NCI-H1417 (cell line): ENCODE measurements at regions not wholly inside any gene's neighbourhood (a gene's known extent, or its start where the extent isn't known, plus 50 kb on each side); places are given as distances from the start of the nearest gene placed in this dataset.
"Not testable (repeated sequence)": the region's sequence is repeated elsewhere in the genome, so short reads cannot be mapped to it uniquely, and the experiment has no call there.

Experiments used
- DNase-seq, 3 experiments: peaks; one replicate each; lab custom pipeline; 2025; lab: John Stamatoyannopoulos, UW

- no peak for DNase-seq
Observed at GRCh38 chr12:104906695-104907094, 51.4 kb downstream of the SLC41A2 start.

- DNase-seq: not testable (repeated sequence)
Observed at GRCh38 chr12:104905446-104905845, 52.6 kb downstream of the SLC41A2 start.

GRCh38 chr12:104903648-104904423 lies 54.3 kb downstream of the SLC41A2 start:
- no peak for DNase-seq

- DNase-seq: peak in 1 of 3 experiments; percentile 45
Observed at GRCh38 chr12:104902125-104902524, 56.0 kb downstream of the SLC41A2 start.

GRCh38 chr12:104896710-104897109 lies 61.4 kb downstream of the SLC41A2 start:
- DNase-seq: no peak

DNA sequence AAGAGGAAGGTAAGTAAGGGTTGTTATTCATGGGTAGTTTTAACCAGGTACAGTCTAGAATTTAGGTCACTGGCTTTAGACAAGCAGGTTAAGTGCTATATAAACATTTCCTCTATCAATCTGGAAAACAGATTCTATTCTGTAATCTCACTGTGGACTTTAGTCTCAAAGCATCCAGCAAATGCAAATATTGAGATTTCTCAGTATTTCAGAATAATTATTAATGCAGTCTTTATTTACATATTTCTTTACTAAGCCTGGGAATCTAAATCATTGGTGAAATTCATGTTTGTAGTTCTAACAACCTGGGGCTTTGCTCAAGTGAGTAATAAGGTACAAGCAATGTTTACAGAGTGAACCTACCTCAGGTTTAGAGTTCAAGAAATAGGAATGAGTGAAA lies 61.9 kb downstream of the SLC41A2 start:
- peak in 1 of 3 experiments; percentile 12 for DNase-seq

GRCh38 chr12:104895415-104895814 lies 62.7 kb downstream of the SLC41A2 start:
- DNase-seq: no peak

DNA sequence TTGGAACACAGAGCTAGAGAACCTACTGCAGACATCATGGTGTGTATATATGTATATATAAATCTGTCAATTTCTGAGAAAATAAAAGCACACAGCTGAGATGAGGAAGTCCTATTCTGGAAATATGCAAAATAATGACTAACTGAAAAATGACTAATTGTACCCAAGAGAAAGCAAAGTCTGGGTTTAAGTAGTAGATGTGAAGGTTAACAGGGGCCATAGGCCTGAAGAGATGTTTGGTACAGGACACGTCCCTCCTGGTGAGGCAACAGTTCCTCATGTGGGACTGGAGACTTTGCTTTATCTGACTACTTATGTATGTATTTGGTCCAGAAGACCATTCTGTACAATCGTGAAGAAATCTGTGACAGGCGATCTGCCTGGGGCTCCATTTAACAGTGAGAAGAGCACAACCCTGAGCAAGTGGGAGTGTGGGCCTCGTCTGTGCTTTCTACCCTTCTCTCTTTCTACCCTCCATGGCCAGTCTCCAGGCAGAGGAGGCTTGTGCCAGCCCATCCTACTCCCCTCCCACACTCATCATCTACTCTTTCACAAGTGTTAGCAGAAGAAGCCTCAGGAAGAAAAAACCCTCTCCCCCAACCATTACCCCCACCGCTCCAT lies 67.5 kb downstream of the SLC41A2 start:
- no peak for DNase-seq

DNA sequence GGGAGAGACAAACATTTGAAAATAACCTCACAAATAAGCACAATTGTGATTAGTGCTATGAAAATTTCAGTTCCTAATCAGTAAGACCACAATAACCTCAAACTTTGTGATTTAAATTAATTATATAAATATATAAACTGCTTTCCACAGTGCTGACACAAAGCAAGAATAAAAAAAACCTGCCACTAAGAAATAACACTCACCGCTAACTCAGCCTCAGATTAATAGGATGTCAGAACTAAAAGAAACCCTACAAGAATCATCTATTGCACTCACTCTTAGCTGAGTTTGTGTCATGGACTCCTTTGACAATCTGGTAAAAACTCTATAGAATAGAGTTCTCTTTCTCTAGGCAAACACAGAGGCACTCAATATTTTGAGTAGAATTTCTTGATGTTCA lies 68.4 kb downstream of the SLC41A2 start:
- no peak for DNase-seq

GRCh38 chr12:104888892-104889291 lies 69.2 kb downstream of the SLC41A2 start:
- no peak for DNase-seq

DNA sequence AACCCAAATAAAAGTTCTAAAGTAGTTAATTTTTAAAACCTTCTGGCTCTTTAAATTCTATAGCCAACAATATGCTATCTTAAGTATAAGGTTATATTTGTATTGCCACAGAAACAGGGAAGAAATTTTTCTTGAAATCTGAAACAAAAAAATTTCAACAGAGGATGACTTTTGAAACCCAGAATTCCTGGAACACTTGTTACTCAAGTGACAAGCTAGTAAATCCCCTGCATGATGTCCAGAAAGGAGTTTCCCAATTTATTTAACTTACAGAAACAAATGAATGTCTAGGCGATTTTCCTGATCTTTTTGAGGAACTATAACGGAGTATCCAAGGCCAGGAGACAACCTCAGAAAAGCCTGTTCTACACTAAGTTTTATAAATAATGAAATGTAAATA lies 69.6 kb downstream of the SLC41A2 start:
- no peak for DNase-seq

DNA sequence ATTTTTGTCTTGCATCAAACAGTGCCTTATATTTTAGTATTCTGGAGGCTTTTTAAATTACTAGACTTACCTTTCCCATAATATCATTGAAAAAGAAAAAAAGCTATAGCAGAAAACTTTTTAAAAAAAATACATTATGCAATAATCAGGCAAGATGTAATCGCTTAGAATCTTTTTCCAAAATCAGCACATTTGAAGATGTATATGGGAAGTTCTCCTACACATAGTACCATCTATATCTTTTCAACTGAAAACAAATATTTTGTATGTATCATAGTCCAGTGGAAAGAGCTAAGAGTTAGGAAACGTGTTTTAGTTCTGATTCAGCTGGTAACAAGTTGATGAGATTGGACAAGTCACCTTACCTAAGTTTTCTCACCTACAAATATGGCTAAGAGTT lies 70.6 kb downstream of the SLC41A2 start:
- DNase-seq: no peak

- peak in 1 of 3 experiments; percentile 58 for DNase-seq
Observed at GRCh38 chr12:104886418-104887401, 71.4 kb downstream of the SLC41A2 start.

- DNase-seq: not testable (repeated sequence)
Observed at GRCh38 chr12:104878858-104879257, 79.2 kb downstream of the SLC41A2 start.

- DNase-seq: peak; percentile 5 to 55 (median 42)
Observed at GRCh38 chr12:104877103-104877705, 80.9 kb downstream of the SLC41A2 start.

- DNase-seq: no peak
Observed at GRCh38 chr12:104873374-104873773, 84.7 kb downstream of the SLC41A2 start.

DNA sequence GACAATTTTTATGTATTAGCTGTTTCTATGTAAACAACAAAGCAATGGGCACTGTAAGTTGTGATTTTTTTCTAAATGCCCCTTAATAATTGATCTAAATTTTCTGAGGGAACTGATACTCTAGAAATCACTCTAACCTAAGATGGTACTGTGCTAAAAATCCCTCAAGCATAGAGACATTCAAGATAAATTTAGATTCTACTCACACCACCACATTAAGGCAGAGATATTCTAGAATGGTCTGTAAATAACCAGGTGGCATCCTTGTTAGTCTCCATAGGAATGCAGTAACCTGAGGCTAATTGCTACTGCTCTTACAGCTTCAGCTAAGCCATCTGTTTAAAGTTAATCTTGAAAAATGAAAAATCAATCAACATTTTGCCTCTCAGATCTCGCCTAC lies 87.3 kb downstream of the SLC41A2 start:
- DNase-seq: no peak

DNA sequence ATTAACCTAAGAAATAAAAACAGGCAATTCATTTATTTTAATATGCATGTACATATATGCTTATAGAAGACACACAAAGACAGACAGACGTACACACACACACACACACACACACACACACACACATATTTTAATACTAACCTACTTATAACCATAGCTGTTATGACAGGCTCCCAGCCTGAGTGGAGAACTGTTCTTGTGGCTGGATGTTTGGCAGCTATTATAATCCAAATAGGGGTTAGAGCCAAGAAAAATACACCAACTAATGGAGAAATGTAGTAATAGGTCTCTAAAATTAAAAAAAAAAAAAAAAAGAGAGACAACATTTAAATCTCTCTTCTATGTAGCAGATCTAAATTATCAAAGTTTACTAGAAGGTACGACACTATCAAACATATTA lies 91.8 kb downstream of the SLC41A2 start:
- DNase-seq: no peak

DNA sequence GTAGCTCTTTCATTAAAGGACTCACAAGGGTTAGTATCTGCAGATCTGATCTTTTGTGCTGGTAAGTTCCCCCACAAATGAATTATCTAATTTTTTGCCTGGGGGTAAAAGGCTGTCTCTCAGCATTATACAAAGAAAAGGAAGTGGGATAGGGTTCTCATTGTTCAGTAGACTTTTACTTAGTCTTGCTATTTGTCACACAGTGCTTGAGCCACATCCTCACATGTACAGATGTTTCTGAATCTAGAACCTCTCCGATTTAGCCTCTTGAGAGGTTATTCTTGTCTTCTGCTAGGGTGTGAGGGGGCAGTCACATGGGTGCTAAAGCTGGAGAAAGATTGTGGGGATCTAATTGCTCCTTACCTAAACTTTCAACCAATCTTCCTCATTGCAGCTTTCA lies 93.0 kb downstream of the SLC41A2 start:
- no peak for DNase-seq

DNA sequence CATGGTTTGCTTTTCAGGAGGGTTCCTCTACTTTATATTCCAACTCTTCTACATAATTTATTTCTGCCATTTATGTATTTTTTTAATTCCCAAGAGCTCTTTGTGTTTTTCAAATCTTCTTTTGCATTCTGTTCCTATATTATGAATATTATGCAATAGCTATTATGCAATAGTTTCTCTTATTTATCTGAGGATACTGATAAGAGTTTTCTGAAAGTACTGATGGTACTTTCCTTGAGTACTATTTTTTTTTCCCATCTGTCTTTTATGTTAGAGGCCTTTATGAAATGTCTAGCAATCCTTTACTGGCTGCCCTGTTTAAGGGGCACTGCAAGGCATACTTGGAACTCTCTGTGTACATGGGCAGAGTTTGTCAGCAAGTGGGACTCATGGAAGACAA lies 93.4 kb downstream of the SLC41A2 start:
- DNase-seq: no peak

DNA sequence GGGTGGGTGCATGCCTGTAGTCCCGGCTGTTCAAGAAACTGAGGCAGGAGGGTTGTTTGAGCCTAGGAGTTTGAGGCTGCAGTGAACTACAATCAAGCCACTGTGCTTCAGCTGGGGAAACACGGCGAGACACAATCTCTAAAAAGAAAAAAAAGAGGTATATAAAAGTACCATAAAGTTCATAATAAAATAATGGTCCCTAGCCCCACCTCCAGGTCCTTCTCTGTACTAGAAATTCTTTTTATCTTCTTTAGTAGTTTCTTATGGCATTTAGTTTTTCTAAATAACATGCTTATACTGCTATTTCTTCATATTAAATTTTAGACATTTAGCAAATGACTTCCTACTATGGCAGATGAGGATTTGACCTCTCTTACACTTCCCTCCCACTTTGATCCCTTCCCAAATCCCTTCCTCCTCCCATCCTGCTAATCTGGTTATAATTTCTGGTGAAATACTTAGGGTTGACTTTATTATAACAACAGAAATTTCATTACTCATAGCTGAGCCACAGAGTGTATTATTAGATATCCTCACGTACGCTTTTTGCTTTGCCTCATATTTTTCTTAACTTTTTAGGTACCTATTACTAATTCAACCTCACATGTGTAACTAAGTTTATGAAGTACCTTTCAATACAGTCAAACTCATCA lies 94.7 kb downstream of the SLC41A2 start:
- DNase-seq: no peak
